Glutamatergic neuron (in vitro differentiated cells): ENCODE measurements at regions not wholly inside any gene's neighbourhood (a gene's known extent, or its start where the extent isn't known, plus 50 kb on each side); places are given as distances from the start of the nearest gene placed in this dataset.
"Not testable (repeated sequence)": the region's sequence is repeated elsewhere in the genome, so short reads cannot be mapped to it uniquely, and the experiment has no call there.

Source experiments
- DNase-seq: peaks from one replicate; pipeline ENCODE4 v3.0.0; 2022
- H3K27ac Mint-ChIP-seq: one replicate; pipeline ENCODE4 v1.8.0; 2020; ENCODE audit warnings: mild to moderate bottlenecking, mixed read lengths, inconsistent platforms; ENCODE audit not compliant: unreplicated experiment
- H3K27me3 Mint-ChIP-seq: one replicate; pipeline ENCODE4 v1.8.0; 2020; ENCODE audit warnings: mild to moderate bottlenecking, moderate library complexity, mixed read lengths, inconsistent platforms; ENCODE audit not compliant: unreplicated experiment
- H3K36me3 Mint-ChIP-seq: one replicate; pipeline ENCODE4 v1.8.0; 2020; ENCODE audit warnings: mild to moderate bottlenecking, mixed read lengths, inconsistent platforms; ENCODE audit not compliant: unreplicated experiment
- H3K4me1 Mint-ChIP-seq: one replicate; pipeline ENCODE4 v1.8.0; 2020; ENCODE audit warnings: mild to moderate bottlenecking, low read depth, mixed read lengths, inconsistent platforms; ENCODE audit not compliant: unreplicated experiment
- H3K4me3 Mint-ChIP-seq: one replicate; pipeline ENCODE4 v1.8.0; 2020; ENCODE audit warnings: mild to moderate bottlenecking, mixed read lengths, inconsistent platforms; ENCODE audit not compliant: unreplicated experiment
- H3K9me3 Mint-ChIP-seq: one replicate; pipeline ENCODE4 v1.8.0; 2020; ENCODE audit warnings: mild to moderate bottlenecking, moderate library complexity, mixed read lengths, inconsistent platforms; ENCODE audit not compliant: unreplicated experiment
- TF ChIP-seq, protein P1 (sequence below): fragments of 200-600 bp; sonication (generic); IDR thresholded peaks from one replicate; pipeline ENCODE4 v1.5.0; 2021; ENCODE audit not compliant: partially characterized antibody, unreplicated experiment

DNA sequence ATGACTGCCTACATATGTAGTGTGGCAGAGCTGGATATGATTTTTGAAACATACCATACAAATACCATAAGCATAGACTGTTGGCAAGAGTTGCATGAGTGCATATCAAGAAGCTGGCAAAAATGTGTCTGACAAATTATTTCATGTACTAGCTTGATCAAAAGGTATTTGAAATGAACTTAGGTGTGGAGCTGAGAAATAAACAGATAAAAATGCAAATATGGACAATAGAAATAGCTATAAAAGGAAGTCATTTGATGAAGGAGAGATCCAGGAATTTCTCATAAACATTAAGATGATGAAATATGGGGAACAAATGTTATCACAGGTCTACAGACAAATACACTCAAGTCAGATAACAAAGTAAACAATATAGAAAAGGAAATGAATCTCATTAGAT, 609.1 kb downstream of the PTPRC start:
- TF ChIP-seq, protein P1, sequence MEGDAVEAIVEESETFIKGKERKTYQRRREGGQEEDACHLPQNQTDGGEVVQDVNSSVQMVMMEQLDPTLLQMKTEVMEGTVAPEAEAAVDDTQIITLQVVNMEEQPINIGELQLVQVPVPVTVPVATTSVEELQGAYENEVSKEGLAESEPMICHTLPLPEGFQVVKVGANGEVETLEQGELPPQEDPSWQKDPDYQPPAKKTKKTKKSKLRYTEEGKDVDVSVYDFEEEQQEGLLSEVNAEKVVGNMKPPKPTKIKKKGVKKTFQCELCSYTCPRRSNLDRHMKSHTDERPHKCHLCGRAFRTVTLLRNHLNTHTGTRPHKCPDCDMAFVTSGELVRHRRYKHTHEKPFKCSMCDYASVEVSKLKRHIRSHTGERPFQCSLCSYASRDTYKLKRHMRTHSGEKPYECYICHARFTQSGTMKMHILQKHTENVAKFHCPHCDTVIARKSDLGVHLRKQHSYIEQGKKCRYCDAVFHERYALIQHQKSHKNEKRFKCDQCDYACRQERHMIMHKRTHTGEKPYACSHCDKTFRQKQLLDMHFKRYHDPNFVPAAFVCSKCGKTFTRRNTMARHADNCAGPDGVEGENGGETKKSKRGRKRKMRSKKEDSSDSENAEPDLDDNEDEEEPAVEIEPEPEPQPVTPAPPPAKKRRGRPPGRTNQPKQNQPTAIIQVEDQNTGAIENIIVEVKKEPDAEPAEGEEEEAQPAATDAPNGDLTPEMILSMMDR: no peak
- H3K4me1 Mint-ChIP-seq: no peaks in the 10 kb centered on the region
- H3K36me3 Mint-ChIP-seq: no peaks in the 10 kb centered on the region
- no peak for DNase-seq
- no peak overlapping the region for H3K4me3 Mint-ChIP-seq
- no peak overlapping the region for H3K27ac Mint-ChIP-seq
- H3K9me3 Mint-ChIP-seq: no peaks in the 10 kb centered on the region
- no peaks in the 10 kb centered on the region for H3K27me3 Mint-ChIP-seq

DNA sequence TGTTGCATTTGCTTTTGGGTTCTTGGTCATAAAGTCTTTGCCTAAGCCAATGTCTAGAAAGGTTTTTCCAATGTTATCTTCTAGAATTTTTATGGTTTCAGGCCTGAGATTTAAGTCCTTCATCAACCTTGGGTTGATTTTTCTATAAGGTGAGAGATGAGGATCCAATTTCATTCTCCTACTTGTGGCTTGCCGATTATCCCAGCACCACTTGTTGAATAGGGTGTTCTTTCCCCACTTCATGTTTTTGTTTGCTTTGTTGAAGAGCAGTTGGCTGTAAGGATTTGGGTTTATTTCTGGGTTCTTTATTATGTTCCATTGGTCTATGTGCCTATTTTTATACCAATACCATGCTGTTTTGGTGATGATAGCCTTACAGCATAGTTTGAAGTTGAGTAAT, 615.2 kb downstream of the PTPRC start:
- H3K9me3 Mint-ChIP-seq, DNase-seq, H3K27me3 Mint-ChIP-seq, H3K36me3 Mint-ChIP-seq, H3K27ac Mint-ChIP-seq, H3K4me1 Mint-ChIP-seq, H3K4me3 Mint-ChIP-seq: not testable (repeated sequence)

DNA sequence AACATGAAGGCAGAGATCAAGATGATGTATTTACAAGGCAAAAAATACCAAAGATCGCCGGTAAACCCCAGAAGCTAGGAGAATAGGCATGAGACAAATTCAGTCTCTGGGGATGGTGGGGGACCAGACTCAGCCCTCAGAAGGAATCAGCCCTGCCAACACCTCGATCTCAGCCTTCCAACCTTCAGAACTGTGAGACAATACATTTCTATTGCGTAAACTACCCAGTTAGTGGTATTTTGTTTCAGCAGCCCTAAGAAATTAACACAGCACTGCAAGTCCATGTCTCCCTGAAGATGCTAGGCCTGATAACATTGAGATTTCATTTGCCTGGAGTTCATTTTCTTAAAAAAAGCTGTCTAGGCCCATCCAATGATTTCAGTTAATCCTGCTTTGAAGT, 622.5 kb downstream of the PTPRC start:
- Mint-ChIP-seq H3K9me3 (no peaks in the 10 kb centered on the region), H3K4me3 (no peak overlapping the region), H3K36me3 (no peaks in the 10 kb centered on the region), H3K27me3 (no peaks in the 10 kb centered on the region), H3K4me1 (no peaks in the 10 kb centered on the region), H3K27ac (no peak overlapping the region)
- DNase-seq: no peak
- TF ChIP-seq, protein P1: no peak

DNA sequence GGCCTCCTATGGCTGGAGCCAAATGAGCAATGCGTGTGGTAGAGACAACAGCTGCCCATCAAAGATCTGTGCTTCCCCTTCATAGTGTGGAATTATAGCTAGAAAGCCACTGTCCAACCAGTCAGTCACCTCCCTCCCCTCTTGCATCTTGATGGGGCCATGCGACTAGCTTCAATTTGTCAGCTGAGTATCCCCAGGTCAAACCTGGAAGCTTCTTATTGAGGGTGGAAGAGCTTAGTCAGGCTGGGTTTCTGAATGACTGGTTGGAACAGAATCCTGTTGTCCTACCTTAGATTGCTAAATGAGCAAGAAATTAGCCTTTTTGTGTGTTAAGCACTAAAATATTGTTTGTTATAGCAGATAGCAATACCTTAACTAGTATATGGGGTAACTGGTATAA, 625.4 kb downstream of the PTPRC start:
- H3K9me3 Mint-ChIP-seq: no peaks in the 10 kb centered on the region
- H3K4me1 Mint-ChIP-seq: no peaks in the 10 kb centered on the region
- H3K4me3 Mint-ChIP-seq: no peak overlapping the region
- TF ChIP-seq, protein P1: no peak
- H3K36me3 Mint-ChIP-seq: no peaks in the 10 kb centered on the region
- peaks cover 2% of the 10 kb centered on the region for H3K27me3 Mint-ChIP-seq
- no peak overlapping the region for H3K27ac Mint-ChIP-seq
- DNase-seq: no peak

DNA sequence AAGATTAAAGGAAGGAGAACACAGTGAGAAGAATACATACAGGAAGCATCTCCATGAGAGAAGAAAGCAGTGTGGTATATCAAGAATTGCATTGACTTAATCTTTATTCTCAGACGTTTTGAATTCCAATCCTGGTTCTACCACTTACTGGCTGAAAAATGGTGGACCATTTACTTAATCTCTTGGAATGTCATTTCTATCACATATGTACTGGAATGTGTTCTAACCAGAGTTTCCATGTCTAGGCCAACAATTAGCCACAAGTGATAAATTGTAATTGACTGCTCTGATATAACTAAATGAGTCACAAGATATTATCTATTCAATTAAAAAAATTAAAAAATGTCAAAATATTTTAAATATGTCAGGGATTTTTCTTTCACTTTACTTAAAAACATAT, 626.1 kb downstream of the PTPRC start:
- H3K4me3 Mint-ChIP-seq: no peak overlapping the region
- TF ChIP-seq, protein P1: no peak
- peaks cover 2% of the 10 kb centered on the region for H3K27me3 Mint-ChIP-seq
- no peaks in the 10 kb centered on the region for H3K4me1 Mint-ChIP-seq
- no peak overlapping the region for H3K27ac Mint-ChIP-seq
- DNase-seq: no peak
- no peaks in the 10 kb centered on the region for H3K36me3 Mint-ChIP-seq
- H3K9me3 Mint-ChIP-seq: no peaks in the 10 kb centered on the region

DNA sequence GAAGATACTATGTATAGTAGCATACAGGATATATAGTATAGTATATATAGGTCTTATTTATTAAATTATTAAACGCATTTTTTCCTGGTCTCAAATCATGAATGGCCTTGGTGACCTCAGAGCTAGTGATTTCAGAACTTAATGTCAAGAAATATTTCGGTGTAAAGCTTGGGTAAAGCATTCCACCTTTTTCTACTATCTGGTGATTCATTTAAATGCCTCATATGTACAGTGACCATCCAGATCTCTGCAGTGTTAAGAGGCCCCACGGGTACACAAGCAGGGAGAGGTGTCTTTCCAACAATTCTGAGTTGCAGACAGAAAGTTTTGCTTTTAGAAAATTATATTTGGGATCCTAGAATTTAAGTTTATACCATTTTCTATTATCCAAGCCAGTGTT, 626.5 kb downstream of the PTPRC start:
- Mint-ChIP-seq H3K27ac (no peak overlapping the region), H3K27me3 (peaks cover 2% of the 10 kb centered on the region), H3K36me3 (no peaks in the 10 kb centered on the region), H3K4me3 (no peak overlapping the region), H3K4me1 (no peaks in the 10 kb centered on the region), H3K9me3 (no peaks in the 10 kb centered on the region)
- TF ChIP-seq, protein P1: no peak
- no peak for DNase-seq
